ENCODE measurements at regions not wholly inside any gene's neighbourhood (a gene's known extent, or its start where the extent isn't known, plus 50 kb on each side); places are given as distances from the start of the nearest gene placed in this dataset.
A peak's percentile ranks its signal among the peaks of the same experiment; 100 is the strongest.

GRCh38 chr6:22833191-22833590 lies 263.8 kb downstream of the HDGFL1 start:
- Histone ChIP-seq H3K36me3 (ENCODE audit: control insufficient read depth in 3 of 3, insufficient read depth in 3 of 3, low read length in 3 of 3) (no peaks in the 10 kb centered on the region), H3K9me3 (ENCODE audit: control insufficient read depth in 3 of 3, low read length in 3 of 3) (no peaks in the 10 kb centered on the region), H3K4me3 (ENCODE audit: low read length in 3 of 3) (no peak overlapping the region), H3K4me1 (ENCODE audit: control insufficient read depth in 3 of 3, insufficient read depth in 3 of 3, low read length in 3 of 3) (peaks cover 5 to 6% (median 6%) of the 10 kb centered on the region in 3 donors), H3K9ac (ENCODE audit: low read depth in 1 of 3, low read length in 3 of 3) (no peak overlapping the region), H3K27ac (ENCODE audit: low read depth, low read length) (no peak overlapping the region), H3K27me3 (ENCODE audit: control insufficient read depth in 3 of 3, insufficient read depth in 3 of 3, low read length in 3 of 3) (no peaks in the 10 kb centered on the region)

- no peak overlapping the region for H3K4me3 ChIP-seq (ENCODE audit: low read length in 3 of 3)
Measured at GRCh38 chr6:22838345-22838744, 269.0 kb downstream of the HDGFL1 start.

GRCh38 chr6:22845467-22845866 lies 276.1 kb downstream of the HDGFL1 start:
- Histone ChIP-seq H3K27ac (ENCODE audit: low read depth, low read length) (no peak overlapping the region), H3K36me3 (ENCODE audit: control insufficient read depth in 3 of 3, insufficient read depth in 3 of 3, low read length in 3 of 3) (no peaks in the 10 kb centered on the region), H3K27me3 (ENCODE audit: control insufficient read depth in 3 of 3, insufficient read depth in 3 of 3, low read length in 3 of 3) (no peaks in the 10 kb centered on the region), H3K9ac (ENCODE audit: low read depth in 1 of 3, low read length in 3 of 3) (no peak overlapping the region), H3K4me3 (ENCODE audit: low read length in 3 of 3) (no peak overlapping the region), H3K4me1 (ENCODE audit: control insufficient read depth in 3 of 3, insufficient read depth in 3 of 3, low read length in 3 of 3) (peaks cover 0 to 2% (median 0%) of the 10 kb centered on the region in 3 donors), H3K9me3 (ENCODE audit: control insufficient read depth in 3 of 3, low read length in 3 of 3) (no peaks in the 10 kb centered on the region)

More at GRCh38 chr6:22838345-22838744, 269.0 kb downstream of the HDGFL1 start:
- Histone ChIP-seq H3K27me3 (ENCODE audit: control insufficient read depth in 3 of 3, insufficient read depth in 3 of 3, low read length in 3 of 3) (no peaks in the 10 kb centered on the region), H3K9ac (ENCODE audit: low read depth in 1 of 3, low read length in 3 of 3) (no peak overlapping the region), H3K27ac (ENCODE audit: low read depth, low read length) (no peak overlapping the region), H3K36me3 (ENCODE audit: control insufficient read depth in 3 of 3, insufficient read depth in 3 of 3, low read length in 3 of 3) (no peaks in the 10 kb centered on the region), H3K9me3 (ENCODE audit: control insufficient read depth in 3 of 3, low read length in 3 of 3) (peaks cover 0 to 3% (median 0%) of the 10 kb centered on the region in 3 donors), H3K4me1 (ENCODE audit: control insufficient read depth in 3 of 3, insufficient read depth in 3 of 3, low read length in 3 of 3) (no peaks in the 10 kb centered on the region)

- H3K4me1 ChIP-seq (ENCODE audit: control insufficient read depth in 3 of 3, insufficient read depth in 3 of 3, low read length in 3 of 3): peaks cover 0 to 2% (median 0%) of the 10 kb centered on the region in 3 donors
- H3K27ac ChIP-seq (ENCODE audit: low read depth, low read length): no peak overlapping the region
- no peak overlapping the region for H3K9ac ChIP-seq (ENCODE audit: low read depth in 1 of 3, low read length in 3 of 3)
- no peaks in the 10 kb centered on the region for H3K36me3 ChIP-seq (ENCODE audit: control insufficient read depth in 3 of 3, insufficient read depth in 3 of 3, low read length in 3 of 3)
- no peaks in the 10 kb centered on the region for H3K27me3 ChIP-seq (ENCODE audit: control insufficient read depth in 3 of 3, insufficient read depth in 3 of 3, low read length in 3 of 3)
- H3K9me3 ChIP-seq (ENCODE audit: control insufficient read depth in 3 of 3, low read length in 3 of 3): no peaks in the 10 kb centered on the region
- H3K4me3 ChIP-seq (ENCODE audit: low read length in 3 of 3): no peak overlapping the region
Measured at GRCh38 chr6:22848121-22848520, 278.8 kb downstream of the HDGFL1 start.

- Histone ChIP-seq H3K4me1 (ENCODE audit: control insufficient read depth in 3 of 3, insufficient read depth in 3 of 3, low read length in 3 of 3) (peaks cover 0 to 2% (median 0%) of the 10 kb centered on the region in 3 donors), H3K36me3 (ENCODE audit: control insufficient read depth in 3 of 3, insufficient read depth in 3 of 3, low read length in 3 of 3) (no peaks in the 10 kb centered on the region), H3K27ac (ENCODE audit: low read depth, low read length) (no peak overlapping the region), H3K27me3 (ENCODE audit: control insufficient read depth in 3 of 3, insufficient read depth in 3 of 3, low read length in 3 of 3) (no peaks in the 10 kb centered on the region), H3K4me3 (ENCODE audit: low read length in 3 of 3) (no peak overlapping the region), H3K9me3 (ENCODE audit: control insufficient read depth in 3 of 3, low read length in 3 of 3) (no peaks in the 10 kb centered on the region), H3K9ac (ENCODE audit: low read depth in 1 of 3, low read length in 3 of 3) (no peak overlapping the region)
Measured at GRCh38 chr6:22849921-22850320, 280.6 kb downstream of the HDGFL1 start.

GRCh38 chr6:22852101-22852500 lies 282.7 kb downstream of the HDGFL1 start:
- H3K36me3 ChIP-seq (ENCODE audit: control insufficient read depth in 3 of 3, insufficient read depth in 3 of 3, low read length in 3 of 3): no peaks in the 10 kb centered on the region
- no peak overlapping the region for H3K4me3 ChIP-seq (ENCODE audit: low read length in 3 of 3)
- H3K27ac ChIP-seq (ENCODE audit: low read depth, low read length): no peak overlapping the region
- H3K27me3 ChIP-seq (ENCODE audit: control insufficient read depth in 3 of 3, insufficient read depth in 3 of 3, low read length in 3 of 3): no peaks in the 10 kb centered on the region
- H3K9ac ChIP-seq (ENCODE audit: low read depth in 1 of 3, low read length in 3 of 3): no peak overlapping the region
- H3K9me3 ChIP-seq (ENCODE audit: control insufficient read depth in 3 of 3, low read length in 3 of 3): no peaks in the 10 kb centered on the region
- H3K4me1 ChIP-seq (ENCODE audit: control insufficient read depth in 3 of 3, insufficient read depth in 3 of 3, low read length in 3 of 3): no peaks in the 10 kb centered on the region

- Histone ChIP-seq H3K4me1 (ENCODE audit: control insufficient read depth in 3 of 3, insufficient read depth in 3 of 3, low read length in 3 of 3) (peaks cover 0 to 5% (median 0%) of the 10 kb centered on the region in 3 donors), H3K4me3 (ENCODE audit: low read length in 3 of 3) (no peak overlapping the region), H3K27ac (ENCODE audit: low read depth, low read length) (peak overlapping the region; percentile 11), H3K36me3 (ENCODE audit: control insufficient read depth in 3 of 3, insufficient read depth in 3 of 3, low read length in 3 of 3) (no peaks in the 10 kb centered on the region), H3K9me3 (ENCODE audit: control insufficient read depth in 3 of 3, low read length in 3 of 3) (no peaks in the 10 kb centered on the region), H3K9ac (ENCODE audit: low read depth in 1 of 3, low read length in 3 of 3) (no peak overlapping the region), H3K27me3 (ENCODE audit: control insufficient read depth in 3 of 3, insufficient read depth in 3 of 3, low read length in 3 of 3) (no peaks in the 10 kb centered on the region)
Measured at GRCh38 chr6:22873513-22874136, 304.3 kb downstream of the HDGFL1 start.

- Histone ChIP-seq H3K36me3 (ENCODE audit: control insufficient read depth in 3 of 3, insufficient read depth in 3 of 3, low read length in 3 of 3) (no peaks in the 10 kb centered on the region), H3K27me3 (ENCODE audit: control insufficient read depth in 3 of 3, insufficient read depth in 3 of 3, low read length in 3 of 3) (no peaks in the 10 kb centered on the region), H3K4me3 (ENCODE audit: low read length in 3 of 3) (no peak overlapping the region), H3K4me1 (ENCODE audit: control insufficient read depth in 3 of 3, insufficient read depth in 3 of 3, low read length in 3 of 3) (peaks cover 0 to 8% (median 0%) of the 10 kb centered on the region in 3 donors), H3K9me3 (ENCODE audit: control insufficient read depth in 3 of 3, low read length in 3 of 3) (no peaks in the 10 kb centered on the region), H3K27ac (ENCODE audit: low read depth, low read length) (no peak overlapping the region), H3K9ac (ENCODE audit: low read depth in 1 of 3, low read length in 3 of 3) (no peak overlapping the region)
Measured at GRCh38 chr6:22875845-22876244, 306.5 kb downstream of the HDGFL1 start.

- Histone ChIP-seq H3K4me1 (ENCODE audit: control insufficient read depth in 3 of 3, insufficient read depth in 3 of 3, low read length in 3 of 3) (peaks cover 5 to 6% (median 5%) of the 10 kb centered on the region in 3 donors), H3K36me3 (ENCODE audit: control insufficient read depth in 3 of 3, insufficient read depth in 3 of 3, low read length in 3 of 3) (no peaks in the 10 kb centered on the region), H3K27me3 (ENCODE audit: control insufficient read depth in 3 of 3, insufficient read depth in 3 of 3, low read length in 3 of 3) (no peaks in the 10 kb centered on the region), H3K4me3 (ENCODE audit: low read length in 3 of 3) (no peak overlapping the region), H3K9me3 (ENCODE audit: control insufficient read depth in 3 of 3, low read length in 3 of 3) (no peaks in the 10 kb centered on the region), H3K9ac (ENCODE audit: low read depth in 1 of 3, low read length in 3 of 3) (no peak overlapping the region), H3K27ac (ENCODE audit: low read depth, low read length) (no peak overlapping the region)
Measured at GRCh38 chr6:22878324-22878701, 308.9 kb downstream of the HDGFL1 start.

GRCh38 chr6:22878706-22879105 lies 309.3 kb downstream of the HDGFL1 start:
- no peaks in the 10 kb centered on the region for H3K27me3 ChIP-seq (ENCODE audit: control insufficient read depth in 3 of 3, insufficient read depth in 3 of 3, low read length in 3 of 3)
- H3K9me3 ChIP-seq (ENCODE audit: control insufficient read depth in 3 of 3, low read length in 3 of 3): no peaks in the 10 kb centered on the region
- H3K4me3 ChIP-seq (ENCODE audit: low read length in 3 of 3): no peak overlapping the region
- no peak overlapping the region for H3K9ac ChIP-seq (ENCODE audit: low read depth in 1 of 3, low read length in 3 of 3)
- peaks cover 2 to 5% (median 5%) of the 10 kb centered on the region in 3 donors for H3K4me1 ChIP-seq (ENCODE audit: control insufficient read depth in 3 of 3, insufficient read depth in 3 of 3, low read length in 3 of 3)
- no peak overlapping the region for H3K27ac ChIP-seq (ENCODE audit: low read depth, low read length)
- H3K36me3 ChIP-seq (ENCODE audit: control insufficient read depth in 3 of 3, insufficient read depth in 3 of 3, low read length in 3 of 3): no peaks in the 10 kb centered on the region
